ENCODE measurements at regions not wholly inside any gene's neighbourhood (a gene's known extent, or its start where the extent isn't known, plus 50 kb on each side); places are given as distances from the start of the nearest gene placed in this dataset.

GRCh38 chr15:53875139-53875538, 103.1 kb upstream of the UNC13C start:
- Histone ChIP-seq H4K20me1 (ENCODE audit: control insufficient read depth, extremely low read depth, insufficient read depth, low read length) (no peaks in the 10 kb centered on the region), H3K79me2 (ENCODE audit: control insufficient read depth, insufficient read depth, low read length) (no peaks in the 10 kb centered on the region), H3K4me2 (ENCODE audit: control insufficient read depth, extremely low read depth, insufficient read depth, low read depth, low read length) (no peak overlapping the region), H3K9me3 (ENCODE audit: control insufficient read depth, low read depth, low read length) (no peaks in the 10 kb centered on the region), H3K4me3 (ENCODE audit: control insufficient read depth in 2 of 3, extremely low read depth in 1 of 3, insufficient read depth in 2 of 3, low read depth in 1 of 3, low read length in 3 of 3) (no peak overlapping the region), H3K9ac (ENCODE audit: control insufficient read depth, extremely low read depth, insufficient read depth, low read length) (no peak overlapping the region), H3K27ac (ENCODE audit: control insufficient read depth, insufficient read depth, low read length) (no peak overlapping the region), H3K4me1 (ENCODE audit: control insufficient read depth, extremely low read depth, insufficient read depth, low read length) (no peaks in the 10 kb centered on the region), H3K27me3 (ENCODE audit: control insufficient read depth, extremely low read depth, insufficient read depth, low read length) (no peaks in the 10 kb centered on the region), H2AFZ (ENCODE audit: control insufficient read depth, low read length) (no peak overlapping the region), H3K36me3 (ENCODE audit: control insufficient read depth in 2 of 2, extremely low read depth in 1 of 2, insufficient read depth in 2 of 2, low read length in 2 of 2) (no peaks in the 10 kb centered on the region), H3K9me1 (ENCODE audit: control insufficient read depth, extremely low read depth, insufficient read depth, low read length) (no peaks in the 10 kb centered on the region)
- TF ChIP-seq EZH2 (IDR thresholded peaks at IDR 0.05; ENCODE audit: low read length): no peak
- TF ChIP-seq CTCF (optimal IDR thresholded peaks at IDR 0.05 in 1 of 3, IDR thresholded peaks at IDR 0.05 in 1 of 3, conservative IDR thresholded peaks at IDR 0.05 in 1 of 3; ENCODE audit: extremely low read depth in 1 of 3, insufficient read depth in 2 of 3, low read length in 3 of 3): peak in 1 of 3 experiments; percentile 26
- dilution Hi-C loops (cut with MboI; ENCODE audit: extremely low pct_ligation_motif_present, low sequenced_read_pairs): no loop called here
- FAIRE-seq: no peak
- no peak for DNase-seq (ENCODE audit: low read depth, low spot score)

DNA sequence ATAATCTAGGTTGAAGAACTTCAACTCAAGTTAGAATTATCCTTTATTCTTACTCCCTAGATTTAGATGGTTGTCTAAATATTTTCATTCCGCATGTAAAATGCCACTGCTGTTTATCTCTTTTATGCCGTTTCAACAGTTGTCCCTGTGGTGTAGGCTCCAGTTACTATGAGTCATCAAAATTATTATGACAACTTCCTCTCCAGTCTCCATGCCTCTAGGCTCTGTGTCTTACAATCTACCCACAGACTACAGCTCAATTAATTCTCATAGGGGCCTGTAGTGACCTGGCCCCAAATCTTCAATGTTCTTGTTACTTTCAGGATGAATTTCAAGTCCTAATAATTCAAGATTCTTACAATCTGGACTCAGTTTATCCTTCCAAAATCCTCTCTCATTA, 105.8 kb upstream of the UNC13C start:
- Histone ChIP-seq H3K27ac (ENCODE audit: control insufficient read depth, insufficient read depth, low read length) (no peak overlapping the region), H3K4me1 (ENCODE audit: control insufficient read depth, extremely low read depth, insufficient read depth, low read length) (no peaks in the 10 kb centered on the region), H2AFZ (ENCODE audit: control insufficient read depth, low read length) (no peak overlapping the region), H3K27me3 (ENCODE audit: control insufficient read depth, extremely low read depth, insufficient read depth, low read length) (no peaks in the 10 kb centered on the region), H3K4me2 (ENCODE audit: control insufficient read depth, extremely low read depth, insufficient read depth, low read depth, low read length) (no peak overlapping the region), H3K9me1 (ENCODE audit: control insufficient read depth, extremely low read depth, insufficient read depth, low read length) (no peaks in the 10 kb centered on the region), H3K9ac (ENCODE audit: control insufficient read depth, extremely low read depth, insufficient read depth, low read length) (no peak overlapping the region), H3K79me2 (ENCODE audit: control insufficient read depth, insufficient read depth, low read length) (no peaks in the 10 kb centered on the region), H3K36me3 (ENCODE audit: control insufficient read depth in 2 of 2, extremely low read depth in 1 of 2, insufficient read depth in 2 of 2, low read length in 2 of 2) (no peaks in the 10 kb centered on the region), H3K9me3 (ENCODE audit: control insufficient read depth, low read depth, low read length) (no peaks in the 10 kb centered on the region), H4K20me1 (ENCODE audit: control insufficient read depth, extremely low read depth, insufficient read depth, low read length) (no peaks in the 10 kb centered on the region), H3K4me3 (ENCODE audit: control insufficient read depth in 2 of 3, extremely low read depth in 1 of 3, insufficient read depth in 2 of 3, low read depth in 1 of 3, low read length in 3 of 3) (no peak overlapping the region)
- no peak for DNase-seq (ENCODE audit: low read depth, low spot score)
- peak; percentile 51 for FAIRE-seq
- dilution Hi-C loops (cut with MboI; ENCODE audit: extremely low pct_ligation_motif_present, low sequenced_read_pairs): no loop called here
- no peak for TF ChIP-seq EZH2 (IDR thresholded peaks at IDR 0.05; ENCODE audit: low read length)
- no peak for TF ChIP-seq CTCF (optimal IDR thresholded peaks at IDR 0.05 in 1 of 3, IDR thresholded peaks at IDR 0.05 in 1 of 3, conservative IDR thresholded peaks at IDR 0.05 in 1 of 3; ENCODE audit: extremely low read depth in 1 of 3, insufficient read depth in 2 of 3, low read length in 3 of 3)
